ENCODE measurements at regions not wholly inside any gene's neighbourhood (a gene's known extent, or its start where the extent isn't known, plus 50 kb on each side); places are given as distances from the start of the nearest gene placed in this dataset.

DNA sequence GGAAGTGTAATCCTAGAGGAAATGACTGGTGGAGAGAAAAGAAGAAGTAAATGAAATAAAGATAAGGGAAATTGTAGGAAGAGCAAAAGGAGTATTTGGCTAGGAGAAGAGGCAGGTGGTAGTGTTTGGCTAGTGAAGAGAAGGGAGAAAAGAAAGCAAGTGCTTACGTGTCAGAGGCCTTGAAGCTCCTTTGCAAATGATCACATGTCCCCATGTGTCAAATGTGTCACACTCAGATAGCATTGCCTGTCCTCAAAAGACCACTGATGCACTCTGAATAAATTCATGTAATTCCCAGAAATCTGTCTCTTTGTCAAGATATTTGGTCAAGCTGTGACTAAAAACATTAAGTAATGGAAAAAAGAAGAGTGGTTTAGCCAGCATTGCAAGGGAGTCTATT lies 639.3 kb downstream of the TUSC7 start:
- CTCF ChIA-PET, result no interaction called here
- H3K4me1 Mint-ChIP-seq, result no peaks in the 10 kb centered on the region
- H3K27ac Mint-ChIP-seq, result no peak overlapping the region
- DNase-seq (no peak), ATAC-seq (no peak)
- no peaks in the 10 kb centered on the region for H3K9me3 ChIP-seq (ENCODE audit: control insufficient read depth in 2 of 3, low read length in 3 of 3)
- H3K4me3 Mint-ChIP-seq, result no peak overlapping the region
- H3K27ac ChIP-seq (ENCODE audit: low read depth, low read length), result no peak overlapping the region
- H3K4me1 ChIP-seq (ENCODE audit: control insufficient read depth in 2 of 2, insufficient read depth in 2 of 2, low read length in 2 of 2), result no peaks in the 10 kb centered on the region
- H3K27me3 Mint-ChIP-seq, result no peaks in the 10 kb centered on the region
- H3K27me3 ChIP-seq (ENCODE audit: control insufficient read depth in 2 of 2, insufficient read depth in 2 of 2, low read length in 2 of 2), result no peaks in the 10 kb centered on the region
- H3K4me3 ChIP-seq (ENCODE audit: low read length), result no peak overlapping the region
- no peaks in the 10 kb centered on the region for H3K36me3 Mint-ChIP-seq
- no peaks in the 10 kb centered on the region for H3K36me3 ChIP-seq (ENCODE audit: control insufficient read depth in 2 of 3, insufficient read depth in 3 of 3, low read length in 3 of 3)
- POLR2A ChIA-PET, result interaction anchor here (0.6 kb wide), 1 partner anchor 331 kb away, joined by 3 read pairs; no protein-coding TSS in a partner anchor
- peaks cover 0 to 18% (median 5%) of the 10 kb centered on the region in 11 donors for H3K9me3 Mint-ChIP-seq
- intact Hi-C loops (cut with micrococcal nuclease), result no loop called here

GRCh38 chr3:117349566-117349965 lies 640.0 kb downstream of the TUSC7 start:
- H3K36me3 ChIP-seq (ENCODE audit: control insufficient read depth in 2 of 3, insufficient read depth in 3 of 3, low read length in 3 of 3), result no peaks in the 10 kb centered on the region
- Mint-ChIP-seq H3K36me3 (no peaks in the 10 kb centered on the region), H3K4me1 (no peaks in the 10 kb centered on the region), H3K27ac (no peak overlapping the region), H3K27me3 (no peaks in the 10 kb centered on the region), H3K9me3 (peaks cover 0 to 14% (median 5%) of the 10 kb centered on the region in 11 donors), H3K4me3 (no peak overlapping the region)
- no peaks in the 10 kb centered on the region for H3K27me3 ChIP-seq (ENCODE audit: control insufficient read depth in 2 of 2, insufficient read depth in 2 of 2, low read length in 2 of 2)
- no peak for ATAC-seq
- ChIA-PET POLR2A (no interaction called here), CTCF (no interaction called here)
- no peaks in the 10 kb centered on the region for H3K9me3 ChIP-seq (ENCODE audit: control insufficient read depth in 2 of 3, low read length in 3 of 3)
- H3K4me3 ChIP-seq (ENCODE audit: low read length), result no peak overlapping the region
- no peak for DNase-seq
- no peak overlapping the region for H3K27ac ChIP-seq (ENCODE audit: low read depth, low read length)
- intact Hi-C loops (cut with micrococcal nuclease), result no loop called here
- no peaks in the 10 kb centered on the region for H3K4me1 ChIP-seq (ENCODE audit: control insufficient read depth in 2 of 2, insufficient read depth in 2 of 2, low read length in 2 of 2)

DNA sequence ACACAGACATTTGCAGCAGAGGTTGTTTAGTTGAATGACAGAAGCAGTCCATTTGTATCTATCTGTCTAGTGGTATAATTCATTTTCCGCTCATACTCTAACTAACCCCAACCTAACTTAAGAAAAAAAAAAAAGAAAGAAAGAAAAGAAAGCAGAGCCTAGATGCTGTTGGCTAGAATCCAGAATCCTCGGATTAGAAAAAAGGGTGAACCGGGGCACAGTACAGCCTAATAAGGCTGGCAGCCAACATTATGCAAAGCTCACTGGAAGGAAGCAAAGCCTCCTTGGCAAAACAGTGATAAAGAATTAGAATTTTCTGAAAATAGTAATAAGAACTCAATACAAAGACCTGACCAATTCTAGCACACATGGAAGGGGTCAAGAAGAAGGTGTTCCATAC lies 640.8 kb downstream of the TUSC7 start:
- peaks cover 0 to 14% (median 5%) of the 10 kb centered on the region in 11 donors for H3K9me3 Mint-ChIP-seq
- no peaks in the 10 kb centered on the region for H3K4me1 ChIP-seq (ENCODE audit: control insufficient read depth in 2 of 2, insufficient read depth in 2 of 2, low read length in 2 of 2)
- H3K36me3 Mint-ChIP-seq, result no peaks in the 10 kb centered on the region
- H3K27me3 ChIP-seq (ENCODE audit: control insufficient read depth in 2 of 2, insufficient read depth in 2 of 2, low read length in 2 of 2), result no peaks in the 10 kb centered on the region
- POLR2A ChIA-PET, result no interaction called here
- intact Hi-C loops (cut with micrococcal nuclease), result no loop called here
- no peak overlapping the region for H3K4me3 Mint-ChIP-seq
- ATAC-seq, result no peak
- DNase-seq, result no peak
- H3K27ac Mint-ChIP-seq, result no peak overlapping the region
- no peak overlapping the region for H3K27ac ChIP-seq (ENCODE audit: low read depth, low read length)
- CTCF ChIA-PET, result no interaction called here
- no peaks in the 10 kb centered on the region for H3K9me3 ChIP-seq (ENCODE audit: control insufficient read depth in 2 of 3, low read length in 3 of 3)
- no peaks in the 10 kb centered on the region for H3K4me1 Mint-ChIP-seq
- no peaks in the 10 kb centered on the region for H3K27me3 Mint-ChIP-seq
- H3K4me3 ChIP-seq (ENCODE audit: low read length), result no peak overlapping the region
- H3K36me3 ChIP-seq (ENCODE audit: control insufficient read depth in 2 of 3, insufficient read depth in 3 of 3, low read length in 3 of 3), result no peaks in the 10 kb centered on the region

GRCh38 chr3:117355566-117355965 lies 646.0 kb downstream of the TUSC7 start:
- Mint-ChIP-seq H3K27ac (no peak overlapping the region), H3K36me3 (no peaks in the 10 kb centered on the region), H3K4me1 (no peaks in the 10 kb centered on the region), H3K9me3 (peaks cover 0 to 14% (median 3%) of the 10 kb centered on the region in 11 donors), H3K27me3 (no peaks in the 10 kb centered on the region), H3K4me3 (no peak overlapping the region)
- H3K36me3 ChIP-seq (ENCODE audit: control insufficient read depth in 2 of 3, insufficient read depth in 3 of 3, low read length in 3 of 3), result no peaks in the 10 kb centered on the region
- H3K9me3 ChIP-seq (ENCODE audit: control insufficient read depth in 2 of 3, low read length in 3 of 3), result no peaks in the 10 kb centered on the region
- ChIA-PET POLR2A (no interaction called here), CTCF (no interaction called here)
- ATAC-seq (no peak), DNase-seq (no peak)
- no peaks in the 10 kb centered on the region for H3K27me3 ChIP-seq (ENCODE audit: control insufficient read depth in 2 of 2, insufficient read depth in 2 of 2, low read length in 2 of 2)
- H3K4me3 ChIP-seq (ENCODE audit: low read length), result no peak overlapping the region
- H3K27ac ChIP-seq (ENCODE audit: low read depth, low read length), result no peak overlapping the region
- H3K4me1 ChIP-seq (ENCODE audit: control insufficient read depth in 2 of 2, insufficient read depth in 2 of 2, low read length in 2 of 2), result no peaks in the 10 kb centered on the region
- intact Hi-C loops (cut with micrococcal nuclease), result no loop called here

GRCh38 chr3:117356091-117356705 lies 646.6 kb downstream of the TUSC7 start:
- DNase-seq (no peak), ATAC-seq (no peak)
- H3K27me3 ChIP-seq (ENCODE audit: control insufficient read depth in 2 of 2, insufficient read depth in 2 of 2, low read length in 2 of 2), result no peaks in the 10 kb centered on the region
- Mint-ChIP-seq H3K9me3 (peaks cover 0 to 20% (median 7%) of the 10 kb centered on the region in 11 donors), H3K4me3 (no peak overlapping the region), H3K4me1 (no peaks in the 10 kb centered on the region), H3K36me3 (peaks cover 0 to under 1% (median 0%) of the 10 kb centered on the region in 5 donors), H3K27ac (no peak overlapping the region), H3K27me3 (no peaks in the 10 kb centered on the region)
- ChIA-PET CTCF (no interaction called here), POLR2A (no interaction called here)
- no peaks in the 10 kb centered on the region for H3K4me1 ChIP-seq (ENCODE audit: control insufficient read depth in 2 of 2, insufficient read depth in 2 of 2, low read length in 2 of 2)
- H3K4me3 ChIP-seq (ENCODE audit: low read length), result no peak overlapping the region
- no peak overlapping the region for H3K27ac ChIP-seq (ENCODE audit: low read depth, low read length)
- intact Hi-C loops (cut with micrococcal nuclease), result no loop called here
- H3K9me3 ChIP-seq (ENCODE audit: control insufficient read depth in 2 of 3, low read length in 3 of 3), result no peaks in the 10 kb centered on the region
- no peaks in the 10 kb centered on the region for H3K36me3 ChIP-seq (ENCODE audit: control insufficient read depth in 2 of 3, insufficient read depth in 3 of 3, low read length in 3 of 3)

DNA sequence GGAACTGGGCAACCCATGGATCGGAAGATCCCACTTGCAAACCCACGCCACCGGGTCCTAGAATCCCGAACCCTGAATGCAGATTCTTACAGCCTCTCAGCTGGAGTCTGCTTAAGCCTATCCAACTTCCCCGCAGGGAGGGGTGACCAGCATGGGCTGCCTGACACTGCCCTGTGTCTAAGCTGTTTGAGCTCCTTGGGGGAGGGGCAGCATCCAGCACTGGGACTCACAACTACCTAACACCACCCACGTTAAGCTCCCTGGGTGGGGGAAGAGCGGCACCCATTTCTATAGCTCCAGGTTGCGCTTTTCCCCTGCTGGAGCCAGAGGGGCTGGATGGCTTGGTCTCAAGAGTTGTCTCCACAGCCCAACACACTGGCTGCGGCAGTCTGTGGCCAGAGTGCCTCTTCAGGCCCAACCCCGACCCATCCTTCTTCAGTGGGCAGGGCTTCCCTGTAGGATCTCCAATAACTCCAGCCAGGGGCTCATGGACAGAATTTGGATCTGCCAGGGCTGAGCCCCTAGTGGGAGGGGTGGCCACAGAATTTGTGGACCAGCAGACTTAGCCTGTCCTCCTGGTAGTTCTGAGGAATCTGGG lies 649.2 kb downstream of the TUSC7 start:
- Histone ChIP-seq H3K4me1 (ENCODE audit: control insufficient read depth in 2 of 2, insufficient read depth in 2 of 2, low read length in 2 of 2) (no peaks in the 10 kb centered on the region), H3K4me3 (ENCODE audit: low read length) (no peak overlapping the region), H3K36me3 (ENCODE audit: control insufficient read depth in 2 of 3, insufficient read depth in 3 of 3, low read length in 3 of 3) (no peaks in the 10 kb centered on the region), H3K9me3 (ENCODE audit: control insufficient read depth in 2 of 3, low read length in 3 of 3) (no peaks in the 10 kb centered on the region), H3K27me3 (ENCODE audit: control insufficient read depth in 2 of 2, insufficient read depth in 2 of 2, low read length in 2 of 2) (no peaks in the 10 kb centered on the region), H3K27ac (ENCODE audit: low read depth, low read length) (no peak overlapping the region)
- Mint-ChIP-seq H3K4me3 (no peak overlapping the region), H3K36me3 (peaks cover 0 to 5% (median 0%) of the 10 kb centered on the region in 5 donors), H3K9me3 (peaks cover 0 to 30% (median 12%) of the 10 kb centered on the region in 11 donors), H3K27ac (no peak overlapping the region), H3K4me1 (no peaks in the 10 kb centered on the region), H3K27me3 (no peaks in the 10 kb centered on the region)
- ATAC-seq, result no peak
- CTCF ChIA-PET, result no interaction called here
- POLR2A ChIA-PET, result no interaction called here
- no peak for DNase-seq
- intact Hi-C loops (cut with micrococcal nuclease), result no loop called here

DNA sequence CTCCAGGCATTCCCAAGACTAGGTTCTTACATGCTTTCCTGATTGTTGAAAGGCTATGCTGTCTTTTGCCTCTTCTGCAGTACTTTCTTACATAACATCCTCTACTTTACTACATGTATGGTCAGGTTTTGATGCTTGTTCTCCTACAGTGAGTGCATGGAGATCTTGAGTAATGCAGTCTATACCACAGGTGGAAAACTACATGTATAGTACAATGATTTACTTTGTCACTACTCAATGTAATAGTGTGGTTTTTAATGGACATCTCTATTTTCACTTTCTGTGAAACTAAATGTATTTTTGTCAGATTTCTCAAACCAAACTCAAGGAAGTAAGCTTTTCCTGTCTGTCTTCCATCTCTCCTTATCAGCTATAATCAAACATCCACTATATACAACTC lies 657.0 kb downstream of the TUSC7 start:
- Histone ChIP-seq H3K4me1 (ENCODE audit: control insufficient read depth in 2 of 2, insufficient read depth in 2 of 2, low read length in 2 of 2) (no peaks in the 10 kb centered on the region), H3K9me3 (ENCODE audit: control insufficient read depth in 2 of 3, low read length in 3 of 3) (no peaks in the 10 kb centered on the region), H3K36me3 (ENCODE audit: control insufficient read depth in 2 of 3, insufficient read depth in 3 of 3, low read length in 3 of 3) (no peaks in the 10 kb centered on the region), H3K27me3 (ENCODE audit: control insufficient read depth in 2 of 2, insufficient read depth in 2 of 2, low read length in 2 of 2) (no peaks in the 10 kb centered on the region), H3K27ac (ENCODE audit: low read depth, low read length) (no peak overlapping the region), H3K4me3 (ENCODE audit: low read length) (no peak overlapping the region)
- Mint-ChIP-seq H3K27ac (no peak overlapping the region), H3K4me1 (no peaks in the 10 kb centered on the region), H3K9me3 (peaks cover 4 to 17% (median 9%) of the 10 kb centered on the region in 11 donors), H3K27me3 (no peaks in the 10 kb centered on the region), H3K4me3 (no peak overlapping the region), H3K36me3 (peaks cover 0 to under 1% (median 0%) of the 10 kb centered on the region in 5 donors)
- POLR2A ChIA-PET, result no interaction called here
- ATAC-seq (no peak), DNase-seq (no peak)
- CTCF ChIA-PET, result no interaction called here
- intact Hi-C loops (cut with micrococcal nuclease), result no loop called here

Measured in naive thymus-derived CD4-positive, alpha-beta T cell (primary cell).